Transverse colon (tissue), 3 donors: ENCODE measurements at regions not wholly inside any gene's neighbourhood (a gene's known extent, or its start where the extent isn't known, plus 50 kb on each side); places are given as distances from the start of the nearest gene placed in this dataset.

Experiments
- POLR2A ChIP-seq: fragments of 450-650 bp; IDR thresholded peaks from one replicate; pipeline ENCODE4 v1.6.1; 2016; ENCODE audit warnings: antibody characterized with exemption, mild to moderate bottlenecking, moderate library complexity
- POLR2AphosphoS5 ChIP-seq, 3 donors: sonication (generic); formaldehyde crosslinking; IDR thresholded peaks; one replicate each; pipeline ENCODE4 v1.6.1; 2016; ENCODE audit warnings: antibody characterized with exemption in 3 of 3

GRCh38 chr4:137892134-137892533 is 350.0 kb downstream of the SLC7A11 start:
- no peak for TF ChIP-seq POLR2A
- TF ChIP-seq POLR2AphosphoS5 (IDR thresholded peaks at IDR 0.05) = no peak
